ENCODE measurements at regions not wholly inside any gene's neighbourhood (a gene's known extent, or its start where the extent isn't known, plus 50 kb on each side); places are given as distances from the start of the nearest gene placed in this dataset.
"Not testable (repeated sequence)": the region's sequence is repeated elsewhere in the genome, so short reads cannot be mapped to it uniquely, and the experiment has no call there.

GRCh38 chr4:13920901-13921300 is 293.4 kb upstream of the BOD1L1 start:
- H3K4me3 Mint-ChIP-seq = no peak overlapping the region
- no peak for DNase-seq
- H3K9me3 ChIP-seq (ENCODE audit: control insufficient read depth, insufficient read depth, low read length) = no peaks in the 10 kb centered on the region
- ATAC-seq = no peak
- intact Hi-C loops (cut with micrococcal nuclease) = no loop called here
- H3K4me1 Mint-ChIP-seq = no peaks in the 10 kb centered on the region
- TF ChIP-seq, protein P1, sequence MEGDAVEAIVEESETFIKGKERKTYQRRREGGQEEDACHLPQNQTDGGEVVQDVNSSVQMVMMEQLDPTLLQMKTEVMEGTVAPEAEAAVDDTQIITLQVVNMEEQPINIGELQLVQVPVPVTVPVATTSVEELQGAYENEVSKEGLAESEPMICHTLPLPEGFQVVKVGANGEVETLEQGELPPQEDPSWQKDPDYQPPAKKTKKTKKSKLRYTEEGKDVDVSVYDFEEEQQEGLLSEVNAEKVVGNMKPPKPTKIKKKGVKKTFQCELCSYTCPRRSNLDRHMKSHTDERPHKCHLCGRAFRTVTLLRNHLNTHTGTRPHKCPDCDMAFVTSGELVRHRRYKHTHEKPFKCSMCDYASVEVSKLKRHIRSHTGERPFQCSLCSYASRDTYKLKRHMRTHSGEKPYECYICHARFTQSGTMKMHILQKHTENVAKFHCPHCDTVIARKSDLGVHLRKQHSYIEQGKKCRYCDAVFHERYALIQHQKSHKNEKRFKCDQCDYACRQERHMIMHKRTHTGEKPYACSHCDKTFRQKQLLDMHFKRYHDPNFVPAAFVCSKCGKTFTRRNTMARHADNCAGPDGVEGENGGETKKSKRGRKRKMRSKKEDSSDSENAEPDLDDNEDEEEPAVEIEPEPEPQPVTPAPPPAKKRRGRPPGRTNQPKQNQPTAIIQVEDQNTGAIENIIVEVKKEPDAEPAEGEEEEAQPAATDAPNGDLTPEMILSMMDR (IDR thresholded peaks at IDR 0.05) = no peak
- H3K4me1 ChIP-seq (ENCODE audit: control insufficient read depth, insufficient read depth, low read length) = no peaks in the 10 kb centered on the region
- 61% methylated on average over 3 of the region's 3 CpGs for WGBS (ENCODE audit: insufficient coverage)
- peaks cover 0 to 5% of the 10 kb centered on the region in 2 donors for H3K9me3 Mint-ChIP-seq
- no peaks in the 10 kb centered on the region for H3K36me3 ChIP-seq (ENCODE audit: control insufficient read depth, insufficient read depth, low read length)
- H3K27me3 Mint-ChIP-seq (ENCODE audit: low read depth in 2 of 2) = no peaks in the 10 kb centered on the region
- no peaks in the 10 kb centered on the region for H3K27me3 ChIP-seq (ENCODE audit: control insufficient read depth, insufficient read depth, low read length)
- no peak overlapping the region for H3K27ac ChIP-seq (ENCODE audit: low read length)
- no peaks in the 10 kb centered on the region for H3K36me3 Mint-ChIP-seq
- no peak overlapping the region for H3K4me3 ChIP-seq (ENCODE audit: low read length)
- no peak overlapping the region for H3K27ac Mint-ChIP-seq

DNA sequence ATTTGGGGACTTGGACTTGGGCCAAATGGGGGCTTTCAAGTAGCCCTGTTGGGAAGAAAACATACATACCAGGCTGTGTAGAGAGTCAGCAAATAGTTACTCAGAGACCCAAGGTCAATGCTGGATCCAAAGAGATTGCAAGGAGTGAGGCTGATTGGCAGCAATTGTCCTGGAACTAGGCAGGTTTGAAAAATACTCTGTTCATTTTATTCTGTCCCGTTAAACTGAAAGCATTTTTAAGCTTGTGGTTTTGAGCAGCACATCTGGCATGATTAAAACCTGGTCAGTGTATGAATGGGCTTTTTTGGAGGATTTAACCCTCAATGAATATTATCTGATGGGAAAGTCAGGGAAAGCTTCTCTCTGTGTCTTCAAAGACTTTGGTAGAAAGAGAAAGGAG is 294.3 kb upstream of the BOD1L1 start:
- no peaks in the 10 kb centered on the region for H3K4me1 ChIP-seq (ENCODE audit: control insufficient read depth, insufficient read depth, low read length)
- H3K36me3 ChIP-seq (ENCODE audit: control insufficient read depth, insufficient read depth, low read length) = no peaks in the 10 kb centered on the region
- ATAC-seq = no peak
- H3K27me3 ChIP-seq (ENCODE audit: control insufficient read depth, insufficient read depth, low read length) = no peaks in the 10 kb centered on the region
- no peaks in the 10 kb centered on the region for H3K9me3 ChIP-seq (ENCODE audit: control insufficient read depth, insufficient read depth, low read length)
- 7% methylated on average over 1 of the region's 1 CpG for WGBS (ENCODE audit: insufficient coverage)
- Mint-ChIP-seq H3K9me3 (peaks cover 0 to 5% of the 10 kb centered on the region in 2 donors), H3K27ac (no peak overlapping the region), H3K36me3 (no peaks in the 10 kb centered on the region), H3K4me3 (no peak overlapping the region), H3K4me1 (no peaks in the 10 kb centered on the region), H3K27me3 (ENCODE audit: low read depth in 2 of 2) (no peaks in the 10 kb centered on the region)
- DNase-seq = no peak
- TF ChIP-seq, protein P1 (IDR thresholded peaks at IDR 0.05) = no peak
- no peak overlapping the region for H3K4me3 ChIP-seq (ENCODE audit: low read length)
- intact Hi-C loops (cut with micrococcal nuclease) = no loop called here
- no peak overlapping the region for H3K27ac ChIP-seq (ENCODE audit: low read length)

GRCh38 chr4:13922459-13922858 is 294.9 kb upstream of the BOD1L1 start:
- Histone ChIP-seq H3K27ac (ENCODE audit: low read length) (no peak overlapping the region), H3K4me3 (ENCODE audit: low read length) (no peak overlapping the region), H3K27me3 (ENCODE audit: control insufficient read depth, insufficient read depth, low read length) (no peaks in the 10 kb centered on the region), H3K4me1 (ENCODE audit: control insufficient read depth, insufficient read depth, low read length) (no peaks in the 10 kb centered on the region), H3K9me3 (ENCODE audit: control insufficient read depth, insufficient read depth, low read length) (no peaks in the 10 kb centered on the region), H3K36me3 (ENCODE audit: control insufficient read depth, insufficient read depth, low read length) (no peaks in the 10 kb centered on the region)
- no peak overlapping the region for H3K27ac Mint-ChIP-seq
- no peak for ATAC-seq
- no peaks in the 10 kb centered on the region for H3K4me1 Mint-ChIP-seq
- DNase-seq = no peak
- peaks cover 0 to 5% of the 10 kb centered on the region in 2 donors for H3K9me3 Mint-ChIP-seq
- intact Hi-C loops (cut with micrococcal nuclease) = no loop called here
- no peaks in the 10 kb centered on the region for H3K36me3 Mint-ChIP-seq
- TF ChIP-seq, protein P1 (IDR thresholded peaks at IDR 0.05) = no peak
- WGBS (ENCODE audit: insufficient coverage) = 85% methylated on average over 2 of the region's 2 CpGs
- no peak overlapping the region for H3K4me3 Mint-ChIP-seq
- H3K27me3 Mint-ChIP-seq (ENCODE audit: low read depth in 2 of 2) = no peaks in the 10 kb centered on the region

DNA sequence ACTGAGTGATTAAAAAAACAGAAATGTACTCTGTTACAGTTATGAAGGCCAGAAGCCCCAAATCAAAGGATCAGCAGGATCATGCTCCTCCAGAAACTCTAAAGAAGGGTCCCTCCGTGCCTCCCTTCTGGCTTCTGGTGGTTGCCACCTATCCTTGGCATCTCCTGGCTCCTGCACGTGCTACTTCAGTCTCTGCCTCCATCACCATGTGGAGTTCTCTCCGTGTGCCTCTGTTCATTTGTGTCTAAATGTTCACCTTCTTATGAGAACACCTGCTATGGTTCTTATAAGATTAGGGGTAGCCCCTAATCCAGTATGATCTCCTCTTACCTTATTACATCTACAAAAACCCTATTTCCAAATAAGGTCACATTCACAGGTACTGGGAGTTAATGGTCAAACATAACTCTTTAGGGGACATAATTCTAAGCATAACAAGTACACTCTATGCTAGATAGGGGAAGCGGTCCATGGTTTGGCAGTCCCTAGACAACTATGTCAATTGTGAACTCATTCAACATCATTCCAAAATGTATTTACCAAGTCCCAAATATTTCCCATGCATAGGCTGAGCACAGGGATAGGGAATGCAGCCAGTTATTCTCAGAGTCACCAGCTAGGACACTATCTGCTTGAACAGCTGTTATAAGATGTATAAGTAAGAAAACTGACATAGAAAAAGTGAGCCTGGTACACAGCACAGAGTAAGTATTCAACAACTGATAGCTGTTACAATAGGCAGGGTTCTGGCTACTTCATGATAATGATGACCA is 295.5 kb upstream of the BOD1L1 start:
- Mint-ChIP-seq H3K4me1 (no peaks in the 10 kb centered on the region), H3K27ac (no peak overlapping the region), H3K4me3 (no peak overlapping the region), H3K27me3 (ENCODE audit: low read depth in 2 of 2) (no peaks in the 10 kb centered on the region), H3K36me3 (no peaks in the 10 kb centered on the region), H3K9me3 (peaks cover 0 to 5% of the 10 kb centered on the region in 2 donors)
- no peak for DNase-seq
- WGBS (ENCODE audit: insufficient coverage) = 54% methylated on average over 4 of the region's 4 CpGs
- no peak overlapping the region for H3K27ac ChIP-seq (ENCODE audit: low read length)
- TF ChIP-seq, protein P1 (IDR thresholded peaks at IDR 0.05) = no peak
- ATAC-seq = no peak
- no peak overlapping the region for H3K4me3 ChIP-seq (ENCODE audit: low read length)
- no peaks in the 10 kb centered on the region for H3K9me3 ChIP-seq (ENCODE audit: control insufficient read depth, insufficient read depth, low read length)
- no peaks in the 10 kb centered on the region for H3K36me3 ChIP-seq (ENCODE audit: control insufficient read depth, insufficient read depth, low read length)
- no peaks in the 10 kb centered on the region for H3K4me1 ChIP-seq (ENCODE audit: control insufficient read depth, insufficient read depth, low read length)
- intact Hi-C loops (cut with micrococcal nuclease) = no loop called here
- H3K27me3 ChIP-seq (ENCODE audit: control insufficient read depth, insufficient read depth, low read length) = no peaks in the 10 kb centered on the region

DNA sequence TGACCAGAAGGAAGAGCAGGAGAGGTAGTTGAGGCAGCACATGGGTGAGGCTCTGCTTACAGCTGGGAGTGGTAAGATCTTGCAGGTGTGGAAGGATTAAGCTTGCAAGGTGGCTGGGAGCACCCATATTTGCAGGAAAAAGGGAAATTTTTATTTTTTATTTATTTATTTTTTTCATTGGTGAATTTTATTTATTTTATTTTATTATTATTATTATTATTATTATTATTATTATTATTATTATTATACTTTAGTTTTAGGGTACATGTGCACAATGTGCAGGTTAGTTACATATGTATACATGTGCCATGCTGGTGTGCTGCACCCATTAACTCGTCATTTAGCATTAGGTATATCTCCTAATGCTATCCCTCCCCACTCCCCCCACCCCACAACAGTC is 297.4 kb upstream of the BOD1L1 start:
- H3K27me3 Mint-ChIP-seq (ENCODE audit: low read depth in 2 of 2); H3K4me3 ChIP-seq (ENCODE audit: low read length); H3K9me3 Mint-ChIP-seq; H3K27ac ChIP-seq (ENCODE audit: low read length); ATAC-seq; H3K27ac Mint-ChIP-seq; intact Hi-C loops (cut with micrococcal nuclease); DNase-seq; H3K4me1 Mint-ChIP-seq; H3K36me3 Mint-ChIP-seq; H3K4me3 Mint-ChIP-seq; H3K9me3 ChIP-seq (ENCODE audit: control insufficient read depth, insufficient read depth, low read length); H3K36me3 ChIP-seq (ENCODE audit: control insufficient read depth, insufficient read depth, low read length); H3K27me3 ChIP-seq (ENCODE audit: control insufficient read depth, insufficient read depth, low read length); H3K4me1 ChIP-seq (ENCODE audit: control insufficient read depth, insufficient read depth, low read length): not testable (repeated sequence)
- WGBS (ENCODE audit: insufficient coverage) = no CpG with 5 or more reads among the region's 1 CpG

Measured in natural killer cell (primary cell).